ENCODE measurements at regions not wholly inside any gene's neighbourhood (a gene's known extent, or its start where the extent isn't known, plus 50 kb on each side); places are given as distances from the start of the nearest gene placed in this dataset.
"Not testable (repeated sequence)": the region's sequence is repeated elsewhere in the genome, so short reads cannot be mapped to it uniquely, and the experiment has no call there.

GRCh38 chr4:11054937-11055336, 370.4 kb upstream of the CLNK start:
- not testable (repeated sequence) for DNase-seq (ENCODE audit: low read depth)

GRCh38 chr4:11053601-11054220, 369.1 kb upstream of the CLNK start:
- DNase-seq (ENCODE audit: low read depth) = no peak

- DNase-seq (ENCODE audit: low read depth) = no peak
Observed at GRCh38 chr4:11051181-11051580, 366.6 kb upstream of the CLNK start.

GRCh38 chr4:11050766-11051165, 366.2 kb upstream of the CLNK start:
- DNase-seq (ENCODE audit: low read depth) = no peak

- DNase-seq (ENCODE audit: low read depth) = no peak
Observed at GRCh38 chr4:11049001-11049400, 364.4 kb upstream of the CLNK start.

GRCh38 chr4:11042760-11043159, 358.2 kb upstream of the CLNK start:
- DNase-seq (ENCODE audit: low read depth) = no peak

GRCh38 chr4:11039634-11040131, 355.1 kb upstream of the CLNK start:
- DNase-seq (ENCODE audit: low read depth) = no peak

- no peak for DNase-seq (ENCODE audit: low read depth)
Observed at GRCh38 chr4:11038926-11039325, 354.4 kb upstream of the CLNK start.

GRCh38 chr4:11037637-11038036, 353.1 kb upstream of the CLNK start:
- no peak for DNase-seq (ENCODE audit: low read depth)

- no peak for DNase-seq (ENCODE audit: low read depth)
Observed at GRCh38 chr4:11028334-11028733, 343.8 kb upstream of the CLNK start.

- no peak for DNase-seq (ENCODE audit: low read depth)
Observed at GRCh38 chr4:11021333-11021732, 336.8 kb upstream of the CLNK start.

GRCh38 chr4:11019451-11020240, 335.1 kb upstream of the CLNK start:
- no peak for DNase-seq (ENCODE audit: low read depth)

GRCh38 chr4:11014199-11014598, 329.6 kb upstream of the CLNK start:
- DNase-seq (ENCODE audit: low read depth) = no peak

- DNase-seq (ENCODE audit: low read depth) = no peak
Observed at GRCh38 chr4:11013094-11013664, 328.6 kb upstream of the CLNK start.

- no peak for DNase-seq (ENCODE audit: low read depth)
Observed at GRCh38 chr4:11011249-11011648, 326.7 kb upstream of the CLNK start.

- DNase-seq (ENCODE audit: low read depth) = no peak
Observed at GRCh38 chr4:11010624-11011023, 326.1 kb upstream of the CLNK start.

- DNase-seq (ENCODE audit: low read depth) = no peak
Observed at GRCh38 chr4:11009281-11009680, 324.7 kb upstream of the CLNK start.

GRCh38 chr4:11005300-11005699, 320.7 kb upstream of the CLNK start:
- DNase-seq (ENCODE audit: low read depth) = no peak

GRCh38 chr4:11004818-11005217, 320.2 kb upstream of the CLNK start:
- DNase-seq (ENCODE audit: low read depth) = no peak

GRCh38 chr4:11002961-11003360, 318.4 kb upstream of the CLNK start:
- no peak for DNase-seq (ENCODE audit: low read depth)

- DNase-seq (ENCODE audit: low read depth) = no peak
Observed at GRCh38 chr4:10998846-10999245, 314.3 kb upstream of the CLNK start.

- no peak for DNase-seq (ENCODE audit: low read depth)
Observed at GRCh38 chr4:10984815-10985214, 300.2 kb upstream of the CLNK start.

All from amniotic epithelial cell (primary cell).